GM18498 (cell line): ENCODE measurements at regions not wholly inside any gene's neighbourhood (a gene's known extent, or its start where the extent isn't known, plus 50 kb on each side); places are given as distances from the start of the nearest gene placed in this dataset.

Source experiments
- ATAC-seq: cut with Tn5 transposase; IDR thresholded peaks from one replicate; pipeline ENCODE4 v1.9.1; 2021; ENCODE audit warnings: mild to moderate bottlenecking, moderate library complexity; ENCODE audit not compliant: unreplicated experiment

DNA sequence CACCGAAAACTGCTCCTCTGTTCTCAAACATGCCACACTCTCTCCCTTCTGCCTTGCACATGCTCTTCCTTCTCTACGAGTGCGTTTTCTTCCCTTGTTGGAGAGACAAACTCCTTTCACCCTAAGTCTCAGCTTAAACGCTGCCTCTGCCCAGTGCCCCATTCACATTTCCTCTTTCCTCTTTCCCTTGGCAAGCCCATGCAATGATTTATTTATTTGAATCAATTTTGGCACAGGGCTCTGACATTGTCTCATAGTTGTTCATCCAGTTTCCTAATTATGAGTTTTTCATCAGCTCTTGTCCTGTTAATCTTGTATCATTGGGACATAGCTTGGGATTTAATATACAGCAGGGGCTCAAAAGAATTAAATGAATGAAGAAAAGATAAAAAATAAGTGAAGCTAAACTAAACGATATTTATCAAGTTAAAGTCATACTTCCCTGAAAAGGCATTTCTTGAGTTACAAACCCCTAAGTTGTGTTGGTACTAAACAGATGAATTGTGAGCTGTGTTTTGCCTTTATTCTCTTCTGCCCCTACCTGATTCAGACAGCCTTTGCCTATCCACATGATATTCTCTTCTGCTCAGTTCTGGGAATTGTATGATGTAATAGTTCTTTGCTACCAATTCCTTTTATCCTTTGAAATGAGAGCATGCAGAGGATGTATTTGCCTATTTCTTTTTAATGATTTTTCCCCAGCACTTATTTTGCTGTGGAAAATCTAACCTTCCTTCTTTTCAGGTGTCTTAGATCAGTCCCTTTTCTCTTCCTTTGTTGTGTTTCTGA is 704.4 kb downstream of the UTRN start:
- no peak for ATAC-seq

DNA sequence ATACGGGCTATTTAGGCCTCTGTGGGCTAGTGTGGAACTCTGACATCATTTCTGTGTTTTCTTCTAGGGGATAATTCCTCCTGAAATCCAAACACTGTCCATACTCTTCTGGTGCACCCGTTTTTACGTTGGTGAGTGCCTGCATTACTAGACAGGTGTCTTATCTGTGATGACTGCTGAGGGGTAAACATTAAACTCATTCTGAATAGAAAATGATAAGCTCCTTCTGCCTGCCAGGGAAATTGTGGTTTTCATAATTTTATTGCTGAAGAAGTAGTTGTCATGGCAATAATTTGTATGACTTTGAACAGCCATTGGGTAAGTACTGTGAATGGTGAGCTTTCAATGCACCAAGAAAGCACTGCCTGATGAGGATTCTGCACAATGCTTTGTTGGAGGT is 705.6 kb downstream of the UTRN start:
- no peak for ATAC-seq

DNA sequence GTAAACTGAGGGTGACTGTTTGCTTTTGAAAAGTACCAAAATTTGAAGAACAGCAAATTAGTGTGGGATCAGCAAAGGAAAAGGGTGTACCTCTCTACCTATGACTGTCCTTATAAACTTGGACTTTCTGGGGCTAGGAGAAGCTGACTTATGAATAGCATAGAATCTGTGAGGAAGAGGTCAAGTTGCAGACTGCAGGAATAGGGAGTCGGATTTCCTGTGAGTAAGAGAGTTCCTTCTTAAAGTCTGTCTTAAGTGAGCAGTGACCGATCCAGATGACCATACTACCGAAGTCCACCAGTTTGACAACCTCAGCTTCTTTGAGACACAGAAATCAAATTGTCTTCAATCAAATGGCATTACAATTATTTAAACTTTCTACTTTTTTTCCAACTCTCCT is 708.7 kb downstream of the UTRN start:
- no peak for ATAC-seq

DNA sequence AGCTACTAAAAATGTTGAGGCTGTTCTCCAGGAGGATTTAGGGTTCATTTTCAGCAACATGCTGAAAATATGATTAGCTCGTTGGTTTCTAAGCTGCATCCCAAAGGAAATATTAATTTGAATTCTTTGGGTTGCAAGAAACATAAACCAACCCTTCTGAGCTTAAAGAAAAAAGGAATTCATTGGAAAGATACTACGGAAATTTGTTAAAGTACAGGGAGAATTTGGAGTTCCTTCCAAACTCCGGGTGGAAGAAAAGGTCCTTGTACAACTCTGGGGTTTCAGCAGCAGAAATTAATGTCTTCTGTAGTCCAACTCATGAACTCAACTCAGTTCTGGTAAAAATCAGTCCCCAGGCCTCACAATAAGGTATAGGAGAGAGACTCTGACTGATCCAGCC is 712.9 kb downstream of the UTRN start:
- ATAC-seq: no peak

DNA sequence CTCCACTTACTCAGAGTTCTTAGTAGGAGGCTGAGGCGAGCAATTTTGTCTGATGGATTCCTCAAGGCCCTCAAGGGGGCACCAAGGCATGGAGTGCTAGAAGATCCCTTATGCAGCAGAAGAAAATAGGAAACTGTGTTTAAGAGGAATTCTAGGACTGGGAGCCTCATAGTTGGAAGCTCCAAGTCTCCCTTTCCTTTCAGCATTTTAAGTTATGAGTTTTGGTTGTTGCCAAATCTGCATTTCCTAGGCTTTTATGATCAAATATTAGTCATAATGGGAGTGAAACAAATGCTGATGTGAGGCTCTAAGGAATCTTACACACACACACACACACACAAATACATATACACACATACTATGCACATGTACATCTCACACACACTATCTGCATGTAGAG is 714.0 kb downstream of the UTRN start:
- no peak for ATAC-seq

DNA sequence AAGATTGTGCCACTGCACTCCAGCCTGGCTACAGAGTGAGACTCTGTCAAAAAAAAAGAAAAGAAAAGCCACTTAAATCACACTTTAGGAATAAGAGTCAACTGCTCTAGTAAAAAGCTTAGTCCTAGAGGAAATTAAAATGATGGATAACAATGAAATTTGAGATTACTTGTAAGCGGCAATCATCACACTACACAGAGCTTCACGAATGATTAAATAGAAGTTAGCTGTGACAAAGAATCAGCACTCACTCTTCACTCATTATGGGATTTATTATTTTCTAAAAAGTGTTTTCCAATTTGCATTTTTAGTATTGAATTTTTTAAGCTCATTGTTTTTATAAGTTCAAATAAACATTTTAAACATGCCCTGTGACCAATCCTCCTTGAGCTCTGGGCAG is 718.0 kb downstream of the UTRN start:
- ATAC-seq: no peak

DNA sequence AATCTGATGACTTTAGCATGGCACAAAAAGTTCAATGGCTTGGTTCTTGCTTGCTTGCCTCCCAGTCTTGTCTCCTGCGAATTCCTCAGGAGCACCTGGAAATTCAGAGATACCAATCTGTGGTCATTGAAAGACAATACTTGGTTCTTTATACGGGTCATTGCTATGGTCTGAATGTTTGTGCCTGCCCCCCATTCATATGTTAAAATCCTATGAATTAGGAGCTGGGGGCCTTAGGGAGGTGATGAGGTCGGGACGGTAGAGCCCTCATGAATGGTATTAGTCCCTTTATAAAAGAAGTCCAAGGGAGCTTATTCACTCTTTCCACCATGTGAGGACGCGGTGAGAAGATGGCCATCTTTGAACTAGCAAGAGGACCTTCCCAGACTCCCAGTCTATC is 721.8 kb downstream of the UTRN start:
- no peak for ATAC-seq

DNA sequence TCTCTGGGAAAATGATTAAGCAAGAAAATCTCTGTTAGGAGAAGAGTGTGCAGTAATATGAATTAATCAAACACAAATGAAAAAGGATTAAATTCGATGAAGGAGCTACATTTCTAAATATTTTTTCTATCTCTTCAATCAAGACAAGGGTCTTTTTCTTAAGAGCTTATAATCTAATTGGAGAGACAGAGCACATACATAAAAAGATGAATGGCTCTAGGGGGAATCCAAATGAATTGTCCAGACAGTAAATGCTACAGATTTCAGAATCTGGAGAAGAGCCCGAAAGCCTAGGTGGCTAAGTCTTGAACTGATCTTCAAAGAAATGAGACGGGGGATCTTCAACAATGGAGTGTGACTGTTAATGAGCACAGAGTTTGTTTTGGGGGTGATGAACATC is 723.6 kb downstream of the UTRN start:
- no peak for ATAC-seq

DNA sequence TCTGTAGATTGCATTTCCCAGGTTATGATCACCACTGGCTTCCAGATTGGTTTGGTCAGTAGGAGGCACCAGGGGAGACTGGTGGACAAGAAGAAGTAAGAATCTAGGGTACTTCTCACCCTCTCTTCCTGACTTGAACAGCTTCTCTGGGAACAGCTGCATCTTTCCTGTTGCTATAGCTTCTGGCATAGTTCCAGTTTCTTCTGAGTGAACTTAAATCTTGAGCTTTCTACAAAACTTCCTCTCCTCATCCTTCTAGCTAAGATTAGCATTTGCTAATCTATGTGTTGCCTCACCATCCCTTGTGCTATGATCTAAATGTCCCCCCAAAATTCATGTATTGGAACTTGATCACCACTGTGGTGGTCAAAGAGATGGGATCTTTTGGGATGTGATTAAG is 724.6 kb downstream of the UTRN start:
- no peak for ATAC-seq

DNA sequence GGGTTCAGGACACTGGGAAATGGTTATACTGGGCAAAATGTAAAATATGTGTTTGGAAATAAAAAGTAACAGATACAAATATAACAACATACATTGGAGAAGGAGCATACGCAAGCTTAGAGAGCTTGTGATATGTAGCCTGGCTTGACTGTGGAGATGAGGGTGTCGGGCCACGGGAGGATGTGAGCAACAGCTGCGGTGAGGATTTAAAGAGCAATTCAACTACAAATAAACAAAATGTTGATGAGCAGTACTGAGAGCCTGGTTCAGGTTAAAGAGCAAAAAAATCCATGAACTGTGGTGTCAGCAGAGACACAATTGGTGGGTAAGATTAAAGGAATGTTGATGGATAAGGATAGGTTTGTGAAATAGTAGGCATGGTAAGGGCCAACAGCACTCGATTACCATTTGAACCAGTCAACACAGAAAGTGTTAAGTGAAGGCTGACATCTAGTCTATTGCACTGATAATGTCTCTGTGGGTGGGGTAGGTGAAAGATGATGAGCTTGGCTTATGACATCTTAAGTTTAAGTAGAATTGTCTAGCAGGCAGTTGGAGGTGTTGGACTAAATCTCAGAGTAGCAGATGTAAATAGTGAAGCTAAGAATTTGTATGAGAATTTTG is 723.2 kb downstream of the EPM2A start:
- ATAC-seq: no peak

DNA sequence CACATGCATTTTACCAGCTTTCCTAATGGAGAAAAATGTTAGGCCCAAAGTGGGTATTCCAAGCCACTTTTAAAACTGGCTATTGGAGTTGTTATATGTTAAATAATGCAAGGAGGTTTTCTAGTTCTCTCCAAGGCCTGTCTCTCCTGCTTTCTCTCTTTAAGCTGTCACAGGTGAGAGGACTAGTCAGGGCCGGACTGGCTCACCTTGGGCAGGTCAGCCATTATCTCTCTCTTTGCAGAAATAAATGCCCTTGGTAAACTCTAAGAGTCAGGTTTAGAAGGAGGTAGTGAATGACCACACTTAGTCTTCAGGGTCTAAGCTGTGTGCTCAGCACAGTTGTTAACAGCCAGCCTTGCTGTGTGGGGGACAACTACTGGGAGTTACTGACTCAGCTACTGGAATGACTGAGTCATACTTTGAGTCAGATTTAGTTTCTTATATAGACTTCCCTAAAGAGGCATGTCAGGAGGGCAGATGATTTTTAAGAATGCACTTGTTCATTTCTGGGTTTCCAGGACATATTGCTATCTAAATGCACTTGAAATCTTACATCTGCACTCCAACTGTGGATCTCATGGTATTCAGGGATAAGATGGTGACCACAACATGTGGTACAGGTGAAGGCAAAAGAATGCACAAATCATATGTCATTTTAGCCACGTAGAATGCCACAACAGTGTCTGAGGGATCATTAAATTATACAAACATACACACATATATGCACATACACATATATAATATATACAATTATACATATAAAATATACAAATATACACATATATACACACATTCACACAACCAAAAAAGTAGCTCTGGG is 719.4 kb downstream of the EPM2A start:
- peak; percentile 96 for ATAC-seq

DNA sequence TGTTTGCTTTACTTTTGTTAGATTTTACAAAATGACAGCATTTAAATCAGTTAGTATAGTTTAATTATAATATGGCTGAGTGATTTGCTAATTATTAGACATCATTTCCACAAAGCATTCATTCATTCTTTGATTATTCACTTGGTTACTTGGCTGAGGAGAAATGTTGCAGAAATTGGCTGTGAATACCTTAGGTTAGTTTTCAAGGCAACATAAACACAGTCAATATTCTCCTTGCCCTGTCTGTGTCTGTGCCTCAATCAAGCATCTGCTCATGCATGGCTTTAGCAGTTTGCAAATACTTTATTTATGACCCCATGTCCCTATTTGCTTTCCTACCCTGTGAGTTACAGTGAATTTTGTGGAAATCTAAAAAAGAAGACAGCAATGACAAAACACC is 718.3 kb downstream of the EPM2A start:
- ATAC-seq: no peak

DNA sequence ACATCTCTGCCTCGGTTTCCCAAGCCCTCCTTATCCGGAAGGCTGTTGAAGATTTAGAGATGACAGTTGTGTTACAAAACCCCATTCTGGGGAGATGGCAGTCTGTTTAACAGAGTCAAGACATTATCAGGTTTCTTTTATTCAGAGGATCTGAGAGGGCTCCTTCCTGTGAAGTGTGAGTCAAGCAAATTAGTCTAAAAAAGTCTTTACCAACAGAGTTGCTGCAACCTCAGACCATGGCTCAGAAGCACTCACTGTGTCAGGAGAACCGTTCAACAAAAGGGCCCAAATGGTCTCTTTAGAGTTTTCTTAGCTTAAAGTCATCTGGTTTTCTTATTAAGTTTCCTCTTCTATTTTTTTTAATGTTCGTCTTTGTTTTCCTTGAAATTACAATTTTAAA is 717.8 kb downstream of the EPM2A start:
- no peak for ATAC-seq

DNA sequence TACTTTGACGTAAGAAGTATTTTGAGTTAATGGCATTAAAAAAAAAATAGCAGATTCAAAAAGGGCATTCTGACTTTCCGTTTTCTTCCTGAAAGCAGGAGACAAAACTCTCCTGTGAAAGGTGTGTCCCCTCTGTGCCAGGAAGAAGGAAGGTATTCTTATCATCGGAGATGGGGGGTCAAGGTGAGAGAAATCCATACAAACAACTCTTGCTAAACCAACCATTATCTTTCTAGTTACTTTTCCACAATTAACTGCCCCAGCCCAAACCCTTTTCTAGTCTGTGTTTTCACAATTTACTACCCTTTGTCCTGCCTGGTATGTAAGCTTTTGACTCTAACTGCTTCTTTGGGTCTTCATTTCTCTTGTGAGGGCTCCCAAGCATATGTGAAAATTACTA is 717.3 kb downstream of the EPM2A start:
- ATAC-seq: no peak

DNA sequence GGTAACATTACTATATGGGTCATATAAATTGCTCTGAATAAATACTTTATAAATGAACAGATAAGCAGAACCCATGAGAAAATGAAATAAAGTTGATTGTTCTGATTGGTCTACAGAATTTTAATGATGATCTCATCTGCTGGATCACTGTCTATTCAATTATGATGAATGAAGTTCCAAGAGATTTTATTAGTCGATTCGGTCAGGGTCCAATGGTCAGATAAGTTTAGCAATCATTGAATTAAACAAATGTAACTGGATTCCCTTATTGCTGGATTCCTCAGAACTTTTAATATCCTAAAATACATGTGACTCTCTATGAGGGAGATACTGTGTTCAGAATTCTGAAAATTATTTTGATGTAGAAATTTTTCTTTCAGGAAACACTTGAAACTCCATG is 715.2 kb downstream of the EPM2A start:
- ATAC-seq: no peak

DNA sequence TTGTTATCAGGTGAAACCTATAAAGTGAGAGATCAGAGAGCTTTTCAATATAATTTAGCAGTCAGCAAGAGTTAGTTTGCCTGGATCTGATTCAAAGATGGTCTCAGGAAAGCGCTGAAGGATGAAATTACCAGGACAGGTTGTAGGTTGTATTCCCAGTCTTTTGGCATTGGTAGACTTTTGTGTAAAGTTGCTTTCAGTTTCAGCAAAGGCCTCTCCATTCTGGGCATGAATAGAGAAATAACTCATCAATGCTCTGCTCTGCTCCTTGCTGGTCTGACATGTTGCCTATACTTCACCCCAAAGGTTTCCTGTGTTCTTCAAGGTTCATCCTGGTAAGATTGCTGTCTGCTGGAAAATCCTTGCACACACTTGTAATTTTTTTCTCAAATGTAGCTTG is 714.8 kb downstream of the EPM2A start:
- no peak for ATAC-seq

DNA sequence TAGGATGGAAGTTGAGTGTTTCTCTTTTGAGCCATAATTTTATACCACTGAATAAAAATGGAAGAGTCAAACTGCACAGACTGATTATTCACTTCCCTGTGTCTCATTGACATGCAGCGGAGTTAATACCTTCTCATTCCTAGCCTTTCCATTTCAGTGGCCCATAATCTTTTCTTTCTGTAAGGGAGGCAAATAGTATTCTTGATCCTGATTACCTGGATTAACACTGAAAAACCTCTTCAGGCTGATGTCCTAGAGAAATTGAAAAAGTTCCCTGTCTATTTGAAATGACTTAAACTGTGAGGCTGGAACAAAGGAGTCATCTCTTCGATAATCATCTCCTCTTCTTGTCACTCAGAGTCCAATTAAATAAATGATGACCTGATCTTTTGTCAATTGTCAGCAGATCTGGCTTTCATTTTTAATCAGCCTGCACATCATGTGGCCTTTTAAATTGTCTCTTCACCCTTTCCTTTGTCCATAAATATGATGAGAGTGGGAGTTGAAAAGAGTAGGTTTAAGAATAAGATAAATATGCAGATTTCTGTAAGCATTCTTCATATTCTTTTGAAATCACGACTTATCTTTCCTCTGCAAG is 713.0 kb downstream of the EPM2A start:
- no peak for ATAC-seq

DNA sequence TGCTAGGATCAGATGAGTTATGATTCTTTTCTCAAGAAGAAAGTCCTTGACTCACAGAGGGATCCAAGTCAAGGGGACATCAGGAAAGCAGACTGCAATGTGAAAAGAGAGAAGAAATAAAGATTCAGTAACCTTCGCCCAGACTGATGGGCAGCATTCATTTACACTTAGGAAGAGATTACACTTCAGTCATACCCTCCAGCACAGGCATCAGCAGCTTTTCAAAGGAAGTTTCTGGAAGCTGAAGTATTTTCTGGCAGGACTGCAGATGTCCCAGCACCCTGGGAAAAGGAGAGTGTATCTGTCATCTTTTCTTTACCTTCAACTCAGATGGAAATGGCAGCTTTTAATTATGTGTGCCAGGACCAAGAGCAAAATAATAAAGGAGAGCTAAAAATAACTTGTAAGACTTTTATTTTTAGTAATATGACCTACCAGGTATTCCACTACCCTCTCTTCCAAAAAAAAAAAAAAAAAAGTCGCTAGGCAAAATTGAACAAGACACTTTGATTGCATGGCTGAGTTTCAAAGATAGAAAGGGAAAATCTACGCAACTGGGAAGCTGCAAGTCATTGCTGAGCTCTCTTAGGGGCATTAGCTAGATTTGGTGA is 712.1 kb downstream of the EPM2A start:
- ATAC-seq: no peak

DNA sequence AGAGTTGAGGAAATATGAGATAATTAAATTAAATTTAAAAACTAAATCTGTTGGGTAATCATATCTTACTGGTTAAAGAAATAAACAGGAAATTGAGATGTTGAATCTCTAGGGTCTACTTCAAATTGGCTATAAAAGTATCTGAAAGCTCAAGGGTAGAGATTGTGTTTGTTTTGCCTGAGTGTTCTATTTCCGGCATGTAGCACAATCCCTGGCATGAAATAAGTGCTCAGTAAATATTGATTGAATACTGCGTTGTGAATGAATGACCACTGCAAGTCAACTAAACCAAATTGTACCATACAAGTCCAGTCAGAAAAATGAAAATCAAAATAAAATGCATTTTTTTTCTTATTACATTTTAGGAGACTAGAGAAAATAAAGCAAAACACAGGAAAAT is 709.8 kb downstream of the EPM2A start:
- no peak for ATAC-seq

DNA sequence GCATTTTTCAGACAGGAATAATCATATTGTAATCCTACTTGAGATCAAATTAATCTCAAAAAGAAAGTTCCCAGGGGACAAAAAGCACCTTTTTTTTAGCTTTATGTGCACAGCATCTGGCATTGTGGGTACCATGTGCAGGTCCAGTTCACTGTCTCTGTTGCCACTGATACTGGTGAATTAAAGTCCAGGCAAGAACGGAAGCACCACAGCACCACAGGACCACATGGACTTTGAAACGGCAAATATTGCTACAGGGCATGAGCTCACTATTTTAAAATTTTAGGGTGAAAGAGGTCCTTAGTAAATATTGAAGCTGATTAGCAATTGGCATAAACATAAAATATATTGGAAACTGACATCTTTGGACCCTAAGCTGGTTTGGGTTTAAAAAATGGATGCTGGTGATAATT is 709.0 kb downstream of the EPM2A start:
- ATAC-seq: no peak

DNA sequence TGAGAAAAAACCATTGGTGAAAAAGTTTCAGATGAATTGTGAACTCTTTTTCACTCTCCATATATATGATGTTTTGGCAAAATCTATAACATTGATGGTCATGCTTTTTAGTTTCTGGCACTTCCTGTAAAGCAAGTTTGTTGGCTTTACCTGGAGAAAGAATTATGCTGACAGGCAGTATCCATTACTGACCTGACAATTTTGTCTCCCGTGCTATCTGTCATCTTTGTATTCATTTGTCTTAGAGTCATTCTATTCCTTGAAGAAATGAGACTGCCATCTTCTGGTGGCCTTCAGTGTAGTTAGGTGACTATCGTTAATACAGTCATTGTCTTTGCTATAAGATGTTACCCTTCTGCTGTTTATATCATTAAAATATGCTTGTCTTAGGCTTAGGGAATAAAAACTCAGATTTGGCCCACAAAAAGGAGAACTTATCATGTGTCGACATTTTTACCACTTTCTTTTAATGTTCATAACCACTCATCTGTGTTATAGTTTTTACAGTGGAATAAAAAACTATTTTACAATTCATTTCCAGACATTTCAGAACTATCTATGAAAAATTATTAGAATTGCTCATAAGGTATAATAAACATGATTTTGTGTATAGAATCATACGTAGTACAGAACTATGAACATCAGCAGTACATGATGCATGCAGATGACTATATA is 707.0 kb downstream of the EPM2A start:
- ATAC-seq: peak; percentile 74
